Transverse colon (tissue), 4 donors: ENCODE measurements at regions not wholly inside any gene's neighbourhood (a gene's known extent, or its start where the extent isn't known, plus 50 kb on each side); places are given as distances from the start of the nearest gene placed in this dataset.

Experiments
- CTCF ChIP-seq, 5 experiments: fragments of 200-600 bp in 3 of 5; fragments of 450-650 bp in 2 of 5; sonication (generic) in 3 of 5; IDR thresholded peaks; 1 replicate in 2 of 5; 2 replicates in 3 of 5; pipeline ENCODE4 v1.5.1; 2016 to 2017; ENCODE audit warnings: antibody characterized with exemption in 5 of 5, inconsistent platforms in 3 of 5, mild to moderate bottlenecking in 2 of 5, moderate library complexity in 1 of 5
- POLR2A ChIP-seq: fragments of 450-650 bp; IDR thresholded peaks from one replicate; pipeline ENCODE4 v1.6.1; 2016; ENCODE audit warnings: antibody characterized with exemption, mild to moderate bottlenecking, moderate library complexity
- POLR2AphosphoS5 ChIP-seq, 3 donors: sonication (generic); formaldehyde crosslinking; IDR thresholded peaks; one replicate each; pipeline ENCODE4 v1.6.1; 2016; ENCODE audit warnings: antibody characterized with exemption in 3 of 3

GRCh38 chr2:150872756-150873395, 385.4 kb upstream of the RND3 start:
- TF ChIP-seq CTCF (IDR thresholded peaks at IDR 0.05) (no peak), POLR2A (no peak), POLR2AphosphoS5 (IDR thresholded peaks at IDR 0.05) (no peak)
